Ecto neural progenitor cell (in vitro differentiated cells): ENCODE measurements at regions not wholly inside any gene's neighbourhood (a gene's known extent, or its start where the extent isn't known, plus 50 kb on each side); places are given as distances from the start of the nearest gene placed in this dataset.

Experiments
- DNase-seq: peaks from one replicate; pipeline ENCODE4 v3.0.0-alpha.2; 2018; ENCODE audit warnings: low spot score

GRCh38 chr4:24105327-24106038 lies 215.6 kb upstream of the PPARGC1A start:
- DNase-seq, result no peak

DNA sequence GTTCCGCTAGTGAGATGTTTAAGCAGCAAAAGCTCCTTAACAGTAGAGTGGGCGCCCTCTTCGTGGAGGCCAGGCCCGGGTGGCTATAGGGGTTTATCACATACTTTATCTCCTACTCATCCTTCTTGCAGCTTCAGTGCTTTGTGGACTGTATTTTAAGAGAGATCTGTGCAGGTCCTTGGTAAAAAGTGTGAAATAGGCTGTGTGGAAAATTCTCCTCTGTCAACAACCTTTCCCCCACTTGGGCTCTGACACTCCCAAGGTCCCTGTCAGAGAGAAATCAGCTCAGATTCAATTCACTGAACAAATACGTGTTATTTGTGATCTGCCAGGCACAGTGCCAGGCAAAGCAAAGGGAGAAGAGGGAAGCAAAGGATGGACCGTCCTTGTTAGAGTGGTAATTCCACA lies 214.3 kb upstream of the PPARGC1A start:
- no peak for DNase-seq

- no peak for DNase-seq
Measured at GRCh38 chr4:24103434-24104157, 213.7 kb upstream of the PPARGC1A start.

- no peak for DNase-seq
Measured at GRCh38 chr4:24102621-24103020, 212.8 kb upstream of the PPARGC1A start.

DNA sequence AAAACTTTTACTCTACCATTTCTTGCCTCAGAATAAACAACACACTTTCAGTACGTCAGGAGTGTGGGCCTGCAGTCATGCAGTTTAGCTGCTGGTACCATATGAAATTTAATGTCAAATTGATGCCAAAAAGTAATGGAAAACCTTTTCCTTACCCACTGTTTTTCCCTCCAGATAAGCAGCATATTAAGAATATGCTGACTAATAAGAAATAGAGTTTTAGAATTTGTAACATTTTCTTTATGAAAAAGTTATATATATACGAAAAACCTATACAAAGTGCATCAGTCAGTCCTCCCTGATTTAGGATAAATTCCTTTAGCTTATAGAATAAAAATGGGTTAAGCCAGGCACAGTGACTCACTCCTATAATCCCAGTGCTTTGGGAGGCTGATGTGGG lies 206.8 kb upstream of the PPARGC1A start:
- no peak for DNase-seq

- no peak for DNase-seq
Measured at GRCh38 chr4:24094726-24095125, 204.9 kb upstream of the PPARGC1A start.

GRCh38 chr4:24093446-24093845 lies 203.6 kb upstream of the PPARGC1A start:
- no peak for DNase-seq

GRCh38 chr4:24091639-24092233 lies 201.9 kb upstream of the PPARGC1A start:
- no peak for DNase-seq

DNA sequence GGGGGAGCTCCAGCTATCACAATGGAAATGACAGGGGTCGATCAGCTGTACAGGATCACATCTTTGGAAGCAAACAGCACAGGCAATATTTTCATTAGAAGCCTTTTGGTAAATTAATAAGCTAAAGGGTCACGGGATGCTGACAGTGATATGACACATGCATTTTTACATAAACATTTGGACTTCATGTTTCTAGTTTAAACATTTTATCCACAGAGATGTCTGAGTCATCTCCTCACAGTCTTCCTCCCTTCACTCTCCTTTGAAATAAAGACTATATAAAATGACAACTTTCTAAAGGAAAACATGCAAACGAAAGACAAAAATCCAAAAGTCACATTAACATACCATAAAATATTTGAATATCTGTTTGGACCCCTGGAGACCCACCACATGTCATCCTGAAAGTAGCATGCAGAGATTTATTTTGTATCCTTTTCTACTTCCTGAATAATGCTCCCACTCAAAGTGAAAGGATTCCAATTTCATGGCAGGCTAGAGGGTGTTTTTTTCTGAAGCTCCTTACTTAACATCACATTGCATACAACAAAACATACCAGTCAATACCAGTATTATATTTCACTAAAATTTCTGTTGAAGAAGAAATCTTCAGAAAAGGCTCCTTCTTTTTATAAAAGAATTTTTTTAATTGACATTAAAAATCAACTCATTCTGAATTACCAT lies 200.1 kb upstream of the PPARGC1A start:
- DNase-seq, result no peak

GRCh38 chr4:24080871-24081270 lies 191.0 kb upstream of the PPARGC1A start:
- DNase-seq, result no peak

DNA sequence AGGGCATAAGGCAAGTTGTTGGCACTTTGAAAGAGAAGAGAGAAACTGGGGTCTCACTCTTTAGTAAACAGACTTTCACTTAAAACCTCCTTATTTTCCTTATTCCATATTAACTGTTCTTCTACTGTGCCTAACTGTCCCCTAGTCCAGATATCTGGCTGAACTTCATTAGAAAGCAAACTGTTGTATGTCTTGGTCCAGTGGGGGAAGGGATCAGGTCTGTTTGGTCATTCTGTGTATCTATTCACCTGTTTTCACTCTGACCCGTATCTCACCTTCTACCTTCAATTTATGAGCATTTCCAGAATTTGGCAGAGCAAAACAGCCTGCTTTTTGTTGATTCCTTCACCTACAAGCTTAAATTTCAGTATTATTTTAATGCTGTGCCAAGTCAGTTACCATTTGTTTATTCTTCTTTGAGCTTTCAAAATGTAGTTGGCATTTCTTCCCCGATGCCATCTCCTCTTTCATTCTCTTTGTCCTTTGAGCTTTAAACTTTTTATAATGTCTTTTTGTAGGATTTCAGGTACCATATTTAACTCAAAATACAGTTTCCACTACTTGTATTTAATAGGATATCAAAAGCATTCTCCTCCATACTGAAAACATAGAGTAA lies 188.6 kb upstream of the PPARGC1A start:
- DNase-seq, result no peak

DNA sequence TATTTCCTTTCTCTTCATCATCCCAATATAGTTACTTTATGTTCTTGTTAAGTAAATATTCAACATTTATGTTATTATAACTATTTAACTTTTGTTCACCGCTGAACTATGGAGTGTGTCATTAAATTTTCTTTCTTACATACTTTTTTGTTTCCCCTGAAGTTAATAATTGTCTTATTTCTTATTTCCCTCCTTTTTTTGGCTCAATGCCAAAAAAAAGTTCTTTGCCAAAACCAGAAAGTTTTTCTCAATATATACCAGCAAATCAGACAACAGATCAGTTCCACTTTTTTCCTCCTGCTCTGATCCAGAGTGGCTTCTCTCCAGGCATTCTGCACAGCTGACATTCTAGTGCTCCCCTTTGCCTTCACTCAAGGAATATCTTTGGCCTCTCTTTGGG lies 187.0 kb upstream of the PPARGC1A start:
- no peak for DNase-seq

DNA sequence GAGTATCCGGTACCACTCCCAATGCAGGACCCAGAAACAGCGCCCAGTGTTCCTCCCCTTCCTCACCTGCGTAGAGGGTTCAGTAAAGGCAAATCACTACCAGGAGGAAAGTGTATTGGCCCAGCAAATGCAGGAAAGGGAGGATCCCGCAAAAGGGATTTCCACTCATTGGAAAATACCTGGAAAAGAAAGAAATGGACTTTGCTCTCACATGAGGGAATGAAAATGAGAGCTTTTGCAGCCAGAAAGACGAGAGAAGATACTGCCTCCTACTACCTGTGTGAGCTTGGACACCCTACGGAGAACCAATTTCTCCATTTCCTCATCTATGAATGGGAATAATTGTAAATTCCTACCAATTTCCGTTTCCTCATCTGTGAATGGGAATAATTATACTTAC lies 184.1 kb upstream of the PPARGC1A start:
- DNase-seq, result no peak

- DNase-seq, result no peak
Measured at GRCh38 chr4:24071612-24072372, 181.9 kb upstream of the PPARGC1A start.

DNA sequence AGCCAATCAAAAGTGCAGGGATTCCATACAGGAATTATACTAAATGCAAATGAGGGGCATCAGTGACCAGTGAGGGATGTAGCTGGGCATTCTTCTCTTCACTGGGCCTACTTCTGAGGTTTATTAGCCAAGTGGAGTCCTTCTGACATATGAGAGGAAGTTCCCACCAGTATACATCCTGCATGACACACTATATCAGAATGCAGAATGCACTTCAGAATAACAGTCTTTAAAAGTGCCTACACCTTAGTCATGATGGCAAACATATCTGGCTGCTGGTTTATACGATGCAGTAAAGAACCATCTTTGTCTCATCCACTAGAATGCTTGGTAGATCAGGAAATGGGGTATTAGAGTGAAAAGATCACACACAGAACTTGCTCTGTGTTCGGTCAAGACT lies 180.3 kb upstream of the PPARGC1A start:
- DNase-seq, result no peak

- no peak for DNase-seq
Measured at GRCh38 chr4:24067367-24068193, 177.7 kb upstream of the PPARGC1A start.

GRCh38 chr4:24065974-24066373 lies 176.1 kb upstream of the PPARGC1A start:
- no peak for DNase-seq

GRCh38 chr4:24063731-24064130 lies 173.9 kb upstream of the PPARGC1A start:
- DNase-seq, result no peak

- DNase-seq, result no peak
Measured at GRCh38 chr4:24060932-24061331, 171.1 kb upstream of the PPARGC1A start.

DNA sequence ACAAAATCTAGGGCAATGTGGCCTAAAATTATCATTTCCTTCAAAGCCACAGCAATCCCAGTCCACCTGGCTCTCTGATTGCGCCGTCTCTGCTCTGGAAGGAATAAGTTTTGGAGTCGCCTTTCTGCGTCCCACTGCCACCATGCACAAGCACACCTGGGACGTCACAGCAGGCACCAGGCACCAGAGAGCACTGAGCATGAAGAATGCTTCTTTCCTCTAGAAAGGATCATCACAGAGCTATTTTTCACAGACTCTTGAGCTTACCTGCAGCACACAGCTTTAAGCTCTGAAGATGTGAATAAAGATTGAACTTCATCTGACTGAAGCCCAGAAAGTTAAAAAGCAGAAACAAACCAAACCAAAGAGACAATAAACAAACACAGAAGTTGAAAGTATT lies 170.0 kb upstream of the PPARGC1A start:
- DNase-seq, result no peak
